ENCODE measurements at regions not wholly inside any gene's neighbourhood (a gene's known extent, or its start where the extent isn't known, plus 50 kb on each side); places are given as distances from the start of the nearest gene placed in this dataset.

- TF ChIP-seq SUZ12 (IDR thresholded peaks at IDR 0.05; ENCODE audit: extremely low read depth, insufficient read depth, insufficient read length) (no peak), YY1 (IDR thresholded peaks at IDR 0.05; ENCODE audit: insufficient read depth, insufficient read length) (no peak), ZNF274 (IDR thresholded peaks at IDR 0.05; ENCODE audit: low read depth, low read length) (no peak)
These were observed 83.9 kb downstream of the SOD2 start for GRCh38 chr6:159608961-159609651.

Measured in NT2/D1 (cell line).